MV-4-11 (cell line): ENCODE measurements at regions not wholly inside any gene's neighbourhood (a gene's known extent, or its start where the extent isn't known, plus 50 kb on each side); places are given as distances from the start of the nearest gene placed in this dataset.

Source experiments
- DNase-seq: peaks from one replicate; lab custom pipeline; 2025; lab: John Stamatoyannopoulos, UW

- DNase-seq: peak; percentile 87
These were observed 74.2 kb upstream of the MARCHF10 start for GRCh38 chr17:62882284-62882683.

GRCh38 chr17:62880120-62880519, 72.0 kb upstream of the MARCHF10 start:
- DNase-seq: no peak

- no peak for DNase-seq
These were observed 68.7 kb upstream of the MARCHF10 start for GRCh38 chr17:62876673-62877405.

GRCh38 chr17:62876063-62876462, 67.9 kb upstream of the MARCHF10 start:
- DNase-seq: no peak

- DNase-seq: no peak
These were observed 67.2 kb upstream of the MARCHF10 start for GRCh38 chr17:62875296-62875695.

- no peak for DNase-seq
These were observed 63.2 kb upstream of the MARCHF10 start for GRCh38 chr17:62871291-62871690.

GRCh38 chr17:62870552-62870971, 62.4 kb upstream of the MARCHF10 start:
- DNase-seq: no peak

GRCh38 chr17:62870030-62870541, 62.0 kb upstream of the MARCHF10 start:
- no peak for DNase-seq

- DNase-seq: no peak
These were observed 60.6 kb upstream of the MARCHF10 start for GRCh38 chr17:62868723-62869122.

- no peak for DNase-seq
These were observed 59.9 kb upstream of the MARCHF10 start for GRCh38 chr17:62868008-62868407.

- DNase-seq: no peak
These were observed 59.2 kb upstream of the MARCHF10 start for GRCh38 chr17:62867303-62867702.

- DNase-seq: peak; percentile 34
These were observed 58.4 kb upstream of the MARCHF10 start for GRCh38 chr17:62866471-62866870.

GRCh38 chr17:62865586-62865985, 57.5 kb upstream of the MARCHF10 start:
- DNase-seq: no peak

- no peak for DNase-seq
These were observed 54.1 kb upstream of the MARCHF10 start for GRCh38 chr17:62862251-62862650.

GRCh38 chr17:62860962-62861873, 53.1 kb upstream of the MARCHF10 start:
- no peak for DNase-seq

GRCh38 chr17:62859146-62859545, 51.0 kb upstream of the MARCHF10 start:
- DNase-seq: no peak
